ENCODE measurements at regions not wholly inside any gene's neighbourhood (a gene's known extent, or its start where the extent isn't known, plus 50 kb on each side); places are given as distances from the start of the nearest gene placed in this dataset.

GRCh38 chr14:39984323-39984722, 552.1 kb upstream of the FBXO33 start:
- no peak overlapping the region for H3K27ac Mint-ChIP-seq
- Histone ChIP-seq H3K9ac (ENCODE audit: insufficient read depth, low read length, poor library complexity, severe bottlenecking) (no peak overlapping the region), H3K36me3 (replicated peaks in 1 of 2; ENCODE audit: control insufficient read depth in 1 of 2, insufficient read depth in 2 of 2, low read length in 2 of 2) (no peaks in the 10 kb centered on the region), H3K27ac (ENCODE audit: low read depth in 1 of 2, low read length in 2 of 2) (no peak overlapping the region), H3K4me1 (ENCODE audit: control insufficient read depth in 1 of 2, insufficient read depth in 2 of 2, low read length in 2 of 2) (no peaks in the 10 kb centered on the region), H3K4me2 (replicated peaks; ENCODE audit: extremely low read depth, low read length, poor library complexity, severe bottlenecking) (no peak overlapping the region), H2AFZ (ENCODE audit: insufficient read depth, low read depth, low read length, poor library complexity, severe bottlenecking) (no peak overlapping the region), H3K79me2 (ENCODE audit: insufficient read depth, low read length) (no peaks in the 10 kb centered on the region), H3K4me3 (replicated peaks in 1 of 3; ENCODE audit: low read depth in 2 of 3, low read length in 3 of 3) (no peak overlapping the region), H4K20me1 (ENCODE audit: insufficient read depth, low read length) (no peaks in the 10 kb centered on the region), H3K9me3 (replicated peaks in 1 of 2; ENCODE audit: control insufficient read depth in 1 of 2, insufficient read depth in 1 of 2, low read length in 2 of 2) (no peaks in the 10 kb centered on the region), H3K27me3 (ENCODE audit: control insufficient read depth in 2 of 2, insufficient read depth in 2 of 2, low read length in 2 of 2) (no peaks in the 10 kb centered on the region)
- no peaks in the 10 kb centered on the region for H3K4me1 Mint-ChIP-seq
- no peaks in the 10 kb centered on the region for H3K9me3 Mint-ChIP-seq
- H3K27me3 Mint-ChIP-seq (ENCODE audit: low read depth in 3 of 3), result peaks cover 0 to 3% (median 0%) of the 10 kb centered on the region in 3 donors
- TF ChIP-seq, protein P1, sequence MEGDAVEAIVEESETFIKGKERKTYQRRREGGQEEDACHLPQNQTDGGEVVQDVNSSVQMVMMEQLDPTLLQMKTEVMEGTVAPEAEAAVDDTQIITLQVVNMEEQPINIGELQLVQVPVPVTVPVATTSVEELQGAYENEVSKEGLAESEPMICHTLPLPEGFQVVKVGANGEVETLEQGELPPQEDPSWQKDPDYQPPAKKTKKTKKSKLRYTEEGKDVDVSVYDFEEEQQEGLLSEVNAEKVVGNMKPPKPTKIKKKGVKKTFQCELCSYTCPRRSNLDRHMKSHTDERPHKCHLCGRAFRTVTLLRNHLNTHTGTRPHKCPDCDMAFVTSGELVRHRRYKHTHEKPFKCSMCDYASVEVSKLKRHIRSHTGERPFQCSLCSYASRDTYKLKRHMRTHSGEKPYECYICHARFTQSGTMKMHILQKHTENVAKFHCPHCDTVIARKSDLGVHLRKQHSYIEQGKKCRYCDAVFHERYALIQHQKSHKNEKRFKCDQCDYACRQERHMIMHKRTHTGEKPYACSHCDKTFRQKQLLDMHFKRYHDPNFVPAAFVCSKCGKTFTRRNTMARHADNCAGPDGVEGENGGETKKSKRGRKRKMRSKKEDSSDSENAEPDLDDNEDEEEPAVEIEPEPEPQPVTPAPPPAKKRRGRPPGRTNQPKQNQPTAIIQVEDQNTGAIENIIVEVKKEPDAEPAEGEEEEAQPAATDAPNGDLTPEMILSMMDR (IDR thresholded peaks at IDR 0.05), result no peak
- WGBS (ENCODE audit: insufficient coverage), result no CpG with 5 or more reads among the region's 2 CpGs
- no peak for DNase-seq
- H3K36me3 Mint-ChIP-seq, result no peaks in the 10 kb centered on the region
- H3K4me3 Mint-ChIP-seq, result no peak overlapping the region
- intact Hi-C loops (cut with micrococcal nuclease), result no loop called here

- TF ChIP-seq, protein P1 (IDR thresholded peaks at IDR 0.05), result no peak
- no peak overlapping the region for H3K4me2 ChIP-seq (replicated peaks; ENCODE audit: extremely low read depth, low read length, poor library complexity, severe bottlenecking)
- no peaks in the 10 kb centered on the region for H4K20me1 ChIP-seq (ENCODE audit: insufficient read depth, low read length)
- WGBS (ENCODE audit: insufficient coverage), result no CpG with 5 or more reads among the region's 3 CpGs
- no peak overlapping the region for H3K9ac ChIP-seq (ENCODE audit: insufficient read depth, low read length, poor library complexity, severe bottlenecking)
- no peak overlapping the region for H3K4me3 ChIP-seq (replicated peaks in 1 of 3; ENCODE audit: low read depth in 2 of 3, low read length in 3 of 3)
- DNase-seq, result no peak
- H3K27ac ChIP-seq (ENCODE audit: low read depth in 1 of 2, low read length in 2 of 2), result no peak overlapping the region
- H3K9me3 ChIP-seq (replicated peaks in 1 of 2; ENCODE audit: control insufficient read depth in 1 of 2, insufficient read depth in 1 of 2, low read length in 2 of 2), result no peaks in the 10 kb centered on the region
- H3K27ac Mint-ChIP-seq, result no peak overlapping the region
- no peaks in the 10 kb centered on the region for H3K79me2 ChIP-seq (ENCODE audit: insufficient read depth, low read length)
- H3K27me3 ChIP-seq (ENCODE audit: control insufficient read depth in 2 of 2, insufficient read depth in 2 of 2, low read length in 2 of 2), result no peaks in the 10 kb centered on the region
- peaks cover 0 to 4% (median under 1%) of the 10 kb centered on the region in 7 donors for H3K9me3 Mint-ChIP-seq
- H3K36me3 Mint-ChIP-seq, result no peaks in the 10 kb centered on the region
- peaks cover 2% of the 10 kb centered on the region for H3K4me1 Mint-ChIP-seq
- H3K4me1 ChIP-seq (ENCODE audit: control insufficient read depth in 1 of 2, insufficient read depth in 2 of 2, low read length in 2 of 2), result peaks cover 0 to 2% of the 10 kb centered on the region in 2 donors
- H3K4me3 Mint-ChIP-seq, result no peak overlapping the region
- H3K27me3 Mint-ChIP-seq (ENCODE audit: low read depth in 3 of 3), result peaks cover 0 to 5% (median 0%) of the 10 kb centered on the region in 3 donors
- intact Hi-C loops (cut with micrococcal nuclease), result no loop called here
- H3K36me3 ChIP-seq (replicated peaks in 1 of 2; ENCODE audit: control insufficient read depth in 1 of 2, insufficient read depth in 2 of 2, low read length in 2 of 2), result no peaks in the 10 kb centered on the region
- H2AFZ ChIP-seq (ENCODE audit: insufficient read depth, low read depth, low read length, poor library complexity, severe bottlenecking), result no peak overlapping the region
Observed at GRCh38 chr14:39977198-39977597, 545.0 kb upstream of the FBXO33 start.
